H1 (cell line): ENCODE measurements at regions not wholly inside any gene's neighbourhood (a gene's known extent, or its start where the extent isn't known, plus 50 kb on each side); places are given as distances from the start of the nearest gene placed in this dataset.

Experiments
- CTCF ChIA-PET: fragments of 300-600 bp; sonication (Branson Sonifier 250); formaldehyde crosslinking; loops from one replicate; lab custom pipeline; 2021; ENCODE audit not compliant: partially characterized antibody; lab: Charles Lee
- POLR2A ChIA-PET: fragments of 300-600 bp; sonication (Branson Sonifier 250); formaldehyde crosslinking; loops from one replicate; lab custom pipeline; 2021; ENCODE audit warnings: inconsistent platforms; ENCODE audit not compliant: partially characterized antibody; lab: Charles Lee
- DNase-seq, 2 experiments: peaks; one replicate each; pipeline versions ENCODE4 v3.0.0 to v3.0.0-alpha.2; 2010 to 2022; ENCODE audit warnings: low spot score in 2 of 2, low read depth in 1 of 2, mixed read lengths in 1 of 2
- FAIRE-seq: peaks from 2 replicates; lab custom pipeline; 2011; peaks lifted over from hg19 to GRCh38; lab: Jason Lieb, UNC
- H2AFZ ChIP-seq: 2 replicates; pipeline ENCODE4 v1.8.1; 2012; ENCODE audit warnings: low read length, inconsistent platforms
- H2AK5ac ChIP-seq: 2 replicates; pipeline ENCODE4 v1.6.1; 2013; ENCODE audit warnings: low read depth, low read length
- H2BK120ac ChIP-seq: replicated peaks from 2 replicates; pipeline ENCODE3; 2013; ENCODE audit warnings: low read depth, low read length, inconsistent platforms
- H2BK12ac ChIP-seq: 2 replicates; pipeline ENCODE4 v1.6.1; 2013; ENCODE audit warnings: low read depth, low read length
- H2BK15ac ChIP-seq: 2 replicates; pipeline ENCODE4 v1.6.1; 2013; ENCODE audit warnings: low read length
- H2BK20ac ChIP-seq: 2 replicates; pipeline ENCODE4 v1.6.1; 2013; ENCODE audit warnings: low read length
- H2BK5ac ChIP-seq: 2 replicates; pipeline ENCODE4 v1.6.1; 2013; ENCODE audit warnings: low read depth, low read length
- H3K14ac ChIP-seq: 2 replicates; pipeline ENCODE4 v1.6.1; 2013; ENCODE audit warnings: inconsistent platforms; ENCODE audit not compliant: insufficient read length
- H3K18ac ChIP-seq: 2 replicates; pipeline ENCODE4 v1.6.1; 2013; ENCODE audit warnings: low read length; ENCODE audit errors: extremely low read depth
- H3K23ac ChIP-seq: 2 replicates; pipeline ENCODE4 v1.6.1; 2013; ENCODE audit warnings: inconsistent platforms; ENCODE audit not compliant: insufficient read length
- H3K23me2 ChIP-seq: 2 replicates; pipeline ENCODE4 v1.6.1; 2013; ENCODE audit warnings: low read depth, low read length
- H3K27ac ChIP-seq: 2 replicates; pipeline ENCODE4 v1.6.1; 2011; ENCODE audit warnings: low read depth, low read length, inconsistent platforms
- H3K27me3 ChIP-seq, 4 experiments: replicated peaks in 1 of 4; 1 replicate in 1 of 4; 2 replicates in 3 of 4; pipeline versions ENCODE4 v1.6.1 to v1.8.1; 2011 to 2013; ENCODE audit warnings: low read length in 3 of 4, mild to moderate bottlenecking in 3 of 4, inconsistent platforms in 2 of 4, mixed read lengths in 2 of 4, moderate library complexity in 1 of 4; ENCODE audit not compliant: control insufficient read depth in 3 of 4, insufficient read depth in 3 of 4; ENCODE audit errors: extremely low read depth in 1 of 4
- H3K36me3 ChIP-seq, 4 experiments: 2 replicates each; pipeline versions ENCODE4 v1.6.1 to v1.8.1; 2011 to 2013; ENCODE audit warnings: mild to moderate bottlenecking in 4 of 4, low read length in 3 of 4, moderate library complexity in 2 of 4, control low read depth in 1 of 4, inconsistent platforms in 1 of 4; ENCODE audit not compliant: insufficient read depth in 4 of 4, control insufficient read depth in 2 of 4
- H3K4ac ChIP-seq: replicated peaks from 2 replicates; pipeline ENCODE3; 2013; ENCODE audit warnings: low read length, low read depth, mixed read lengths, inconsistent platforms; ENCODE audit not compliant: insufficient read length
- H3K4me1 ChIP-seq, 4 experiments: replicated peaks in 1 of 4; 1 replicate in 1 of 4; 2 replicates in 3 of 4; pipeline versions ENCODE4 v1.6.1 to v1.8.1; 2011 to 2013; ENCODE audit warnings: low read length in 3 of 4, inconsistent platforms in 2 of 4, mixed read lengths in 1 of 4; ENCODE audit not compliant: insufficient read depth in 4 of 4, control insufficient read depth in 3 of 4
- H3K4me2 ChIP-seq, 2 experiments: 2 replicates each; pipeline versions ENCODE4 v1.6.1 to v1.8.1; 2011 to 2013; ENCODE audit warnings: low read depth in 2 of 2, low read length in 2 of 2, control low read depth in 1 of 2, inconsistent platforms in 1 of 2, mild to moderate bottlenecking in 1 of 2; ENCODE audit not compliant: insufficient read depth in 1 of 2
- H3K4me3 ChIP-seq, 4 experiments: fragments of 200-600, 300-600 bp in 1 of 4; sonication (generic), shearing (Covaris generic), sonication (Bioruptor Twin) in 1 of 4; 2 replicates each; pipeline versions ENCODE4 v1.5.1 to v1.8.1; 2011 to 2016; ENCODE audit warnings: low read length in 4 of 4, low read depth in 3 of 4, control low read depth in 2 of 4, inconsistent platforms in 2 of 4, mild to moderate bottlenecking in 2 of 4, mixed read lengths in 1 of 4, moderate library complexity in 1 of 4; ENCODE audit not compliant: insufficient read depth in 2 of 4; ENCODE audit errors: extremely low read depth in 1 of 4
- H3K56ac ChIP-seq: replicated peaks from 2 replicates; pipeline ENCODE3; 2013; ENCODE audit warnings: low read depth, mild to moderate bottlenecking, mixed read lengths, low read length, inconsistent platforms; ENCODE audit not compliant: insufficient read length
- H3K79me1 ChIP-seq: 2 replicates; pipeline ENCODE4 v1.6.1; 2013; ENCODE audit warnings: low read depth, low read length, control low read depth
- H3K79me2 ChIP-seq, 2 experiments: 2 replicates each; pipeline versions ENCODE4 v1.6.1 to v1.8.1; 2012 to 2013; ENCODE audit warnings: low read length in 2 of 2, mild to moderate bottlenecking in 2 of 2, inconsistent platforms in 1 of 2; ENCODE audit not compliant: insufficient read depth in 2 of 2, control insufficient read depth in 1 of 2
- H3K9ac ChIP-seq, 4 experiments: replicated peaks in 1 of 4; 1 replicate in 1 of 4; 2 replicates in 3 of 4; pipeline versions ENCODE4 v1.6.1 to v1.8.1; 2011 to 2013; ENCODE audit warnings: low read depth in 3 of 4, low read length in 3 of 4, control low read depth in 2 of 4, mild to moderate bottlenecking in 2 of 4, moderate library complexity in 2 of 4, inconsistent platforms in 1 of 4; ENCODE audit errors: extremely low read depth in 1 of 4
- H3K9me3 ChIP-seq, 2 experiments: 2 replicates each; pipeline versions ENCODE4 v1.6.1 to v1.8.1; 2012 to 2013; ENCODE audit warnings: mild to moderate bottlenecking in 2 of 2, moderate library complexity in 2 of 2, control low read depth in 1 of 2, inconsistent platforms in 1 of 2, low read depth in 1 of 2, low read length in 1 of 2, mixed read lengths in 1 of 2; ENCODE audit not compliant: insufficient read depth in 2 of 2
- H4K20me1 ChIP-seq, 2 experiments: replicated peaks in 1 of 2; 2 replicates each; pipeline versions ENCODE3 to v1.8.1; 2011 to 2013; ENCODE audit warnings: inconsistent platforms in 2 of 2, low read length in 2 of 2, mild to moderate bottlenecking in 1 of 2; ENCODE audit not compliant: insufficient read depth in 2 of 2, control insufficient read depth in 1 of 2
- H4K5ac ChIP-seq: 2 replicates; pipeline ENCODE4 v1.6.1; 2013; ENCODE audit warnings: low read length, low read depth, mixed read lengths, inconsistent platforms; ENCODE audit not compliant: insufficient read length
- H4K8ac ChIP-seq: 2 replicates; pipeline ENCODE4 v1.8.0; 2013; ENCODE audit warnings: mild to moderate bottlenecking, moderate library complexity, low read length, inconsistent platforms; ENCODE audit not compliant: insufficient read depth; ENCODE audit errors: extremely low read depth
- H4K91ac ChIP-seq: replicated peaks from 2 replicates; pipeline ENCODE3; 2013; ENCODE audit warnings: low read length, mixed read lengths, inconsistent platforms; ENCODE audit not compliant: insufficient read length
- CHD2 ChIP-seq: IDR thresholded peaks from 2 replicates; pipeline ENCODE4 v1.6.1; 2012; ENCODE audit warnings: low read length, improper control_type of control experiment
- EGR1 ChIP-seq: IDR thresholded peaks from 2 replicates; pipeline ENCODE4 v1.6.1; 2011; ENCODE audit warnings: low read depth, low read length, borderline replicate concordance
- EZH2 ChIP-seq: fragments of 200-600 bp; sonication (generic); IDR thresholded peaks from 2 replicates; pipeline ENCODE4 v1.7.1; 2012; ENCODE audit warnings: low read depth, mild to moderate bottlenecking, moderate library complexity, low read length, inconsistent platforms; ENCODE audit not compliant: severe bottlenecking
- JUN ChIP-seq: IDR thresholded peaks from 2 replicates; pipeline ENCODE4 v1.6.1; 2011; ENCODE audit warnings: low read depth, mild to moderate bottlenecking, improper control_type of control experiment, low read length
- MAFK ChIP-seq: IDR thresholded peaks from 2 replicates; pipeline ENCODE4 v1.6.1; 2012; ENCODE audit warnings: low read depth, mild to moderate bottlenecking, improper control_type of control experiment, low read length
- RFX5 ChIP-seq: IDR thresholded peaks from 2 replicates; pipeline ENCODE4 v1.6.1; 2011; ENCODE audit warnings: low read depth, low read length, improper control_type of control experiment, borderline replicate concordance
- TAF7 ChIP-seq: optimal IDR thresholded peaks from 2 replicates; pipeline ENCODE3; 2011; ENCODE audit warnings: low read depth, mild to moderate bottlenecking, inconsistent platforms, low read length, moderate library complexity, borderline replicate concordance
- TBP ChIP-seq: IDR thresholded peaks from 2 replicates; pipeline ENCODE4 v1.6.1; 2011; ENCODE audit warnings: low read depth, low read length, improper control_type of control experiment
- TCF12 ChIP-seq: IDR thresholded peaks from 2 replicates; pipeline ENCODE4 v1.6.1; 2011; ENCODE audit warnings: low read depth, mild to moderate bottlenecking, low read length
- ZNF274 ChIP-seq: IDR thresholded peaks from 2 replicates; pipeline ENCODE4 v1.7.0; 2012; ENCODE audit warnings: low read length, borderline replicate concordance; ENCODE audit errors: extremely low read depth
- WGBS, 2 experiments: shearing (Covaris generic) in 1 of 2; methylation state at CpG; one replicate each; pipeline versions ENCODE4 v1.1.6 to v1.1.7; 2013 to 2015; ENCODE audit warnings: low lambda C conversion rate in 2 of 2, mixed read lengths in 2 of 2, inconsistent platforms in 1 of 2, low coverage in 1 of 2, missing lambda C conversion rate in 1 of 2; ENCODE audit not compliant: insufficient replicate concordance in 2 of 2, insufficient coverage in 1 of 2, insufficient read length in 1 of 2; ENCODE audit errors: extremely low coverage in 1 of 2, missing lambda C conversion rate in 1 of 2; 5-methylcytosine and 5-hydroxymethylcytosine counted together
- TF ChIP-seq, protein P1 (sequence below): IDR thresholded peaks from 2 replicates; pipeline ENCODE4 v1.6.1; 2012; ENCODE audit warnings: inconsistent platforms
- TF ChIP-seq, protein P2 (sequence below): IDR thresholded peaks from 2 replicates; pipeline ENCODE4 v1.6.1; 2012; ENCODE audit warnings: low read length, inconsistent platforms

DNA sequence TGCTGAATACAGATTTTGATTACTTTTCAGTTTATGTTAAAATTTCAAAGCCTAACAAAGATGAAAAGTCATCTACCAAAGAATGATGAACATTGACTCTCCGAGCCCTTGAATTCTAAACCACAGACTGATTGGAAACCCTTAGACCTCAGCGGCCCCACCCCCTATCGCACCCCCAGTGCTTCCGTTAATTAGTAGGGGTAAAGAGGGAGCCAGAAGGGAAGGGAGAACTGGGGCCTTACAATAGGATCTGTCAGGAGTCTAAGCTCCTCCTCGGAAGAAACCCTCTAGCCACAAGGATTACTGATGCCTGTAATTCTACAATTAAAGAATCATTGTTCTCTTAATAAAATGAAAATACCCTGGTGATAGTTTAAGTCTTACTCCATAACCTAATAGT lies 79.7 kb upstream of the JARID2 start:
- no peak overlapping the region for H3K56ac ChIP-seq
- H4K91ac ChIP-seq = no peak overlapping the region
- no peak overlapping the region for H3K27ac ChIP-seq
- no peaks in the 10 kb centered on the region; a peak in 2 of 7 replicates for H3K27me3 ChIP-seq
- no peaks in the 10 kb centered on the region for H3K36me3 ChIP-seq
- H2BK20ac ChIP-seq = no peak overlapping the region
- FAIRE-seq (no peak), DNase-seq (no peak)
- no peak overlapping the region for H2BK15ac ChIP-seq
- H3K4me2 ChIP-seq = no peak overlapping the region
- H2AFZ ChIP-seq = no peak overlapping the region
- H3K4me1 ChIP-seq = peaks cover 8 to 10% (median 10%) of the 10 kb centered on the region in 4 experiments
- H3K79me1 ChIP-seq = no peaks in the 10 kb centered on the region
- no peak overlapping the region for H2AK5ac ChIP-seq
- no peak overlapping the region for H4K8ac ChIP-seq
- H4K20me1 ChIP-seq = no peaks in the 10 kb centered on the region
- CTCF ChIA-PET = no interaction called here
- H3K4me3 ChIP-seq = no peak overlapping the region
- POLR2A ChIA-PET = interaction anchor here (0.6 to 1.6 kb wide), 2 partner anchors 36 to 275 kb away, joined by 3 read pairs; no protein-coding TSS in a partner anchor
- no peaks in the 10 kb centered on the region for H3K9me3 ChIP-seq
- no peak overlapping the region for H2BK5ac ChIP-seq
- WGBS, 2 experiments = 66% methylated on average over 5 of the region's 5 CpGs; no CpG with 5 or more reads in 1 of the 2 experiments
- H3K23ac ChIP-seq = no peak overlapping the region
- no peak overlapping the region for H2BK12ac ChIP-seq
- no peak overlapping the region for H4K5ac ChIP-seq
- H2BK120ac ChIP-seq = no peak overlapping the region
- H3K4ac ChIP-seq = no peak overlapping the region
- no peaks in the 10 kb centered on the region for H3K79me2 ChIP-seq
- H3K14ac ChIP-seq = no peak overlapping the region
- H3K9ac ChIP-seq = no peak overlapping the region
- no peaks in the 10 kb centered on the region for H3K23me2 ChIP-seq
- H3K18ac ChIP-seq = no peak overlapping the region
- TF ChIP-seq ZNF274 (no peak), JUN (no peak), CHD2 (no peak), TAF7 (no peak), TBP (no peak), EZH2 (no peak), MAFK (no peak), TCF12 (no peak), EGR1 (no peak), RFX5 (no peak)
- TF ChIP-seq, protein P1, sequence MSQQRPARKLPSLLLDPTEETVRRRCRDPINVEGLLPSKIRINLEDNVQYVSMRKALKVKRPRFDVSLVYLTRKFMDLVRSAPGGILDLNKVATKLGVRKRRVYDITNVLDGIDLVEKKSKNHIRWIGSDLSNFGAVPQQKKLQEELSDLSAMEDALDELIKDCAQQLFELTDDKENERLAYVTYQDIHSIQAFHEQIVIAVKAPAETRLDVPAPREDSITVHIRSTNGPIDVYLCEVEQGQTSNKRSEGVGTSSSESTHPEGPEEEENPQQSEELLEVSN = no peak
- TF ChIP-seq, protein P2, sequence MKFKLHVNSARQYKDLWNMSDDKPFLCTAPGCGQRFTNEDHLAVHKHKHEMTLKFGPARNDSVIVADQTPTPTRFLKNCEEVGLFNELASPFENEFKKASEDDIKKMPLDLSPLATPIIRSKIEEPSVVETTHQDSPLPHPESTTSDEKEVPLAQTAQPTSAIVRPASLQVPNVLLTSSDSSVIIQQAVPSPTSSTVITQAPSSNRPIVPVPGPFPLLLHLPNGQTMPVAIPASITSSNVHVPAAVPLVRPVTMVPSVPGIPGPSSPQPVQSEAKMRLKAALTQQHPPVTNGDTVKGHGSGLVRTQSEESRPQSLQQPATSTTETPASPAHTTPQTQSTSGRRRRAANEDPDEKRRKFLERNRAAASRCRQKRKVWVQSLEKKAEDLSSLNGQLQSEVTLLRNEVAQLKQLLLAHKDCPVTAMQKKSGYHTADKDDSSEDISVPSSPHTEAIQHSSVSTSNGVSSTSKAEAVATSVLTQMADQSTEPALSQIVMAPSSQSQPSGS = no peak
